H1 (cell line): ENCODE measurements at regions not wholly inside any gene's neighbourhood (a gene's known extent, or its start where the extent isn't known, plus 50 kb on each side); places are given as distances from the start of the nearest gene placed in this dataset.

Experiments used
- BACH1 ChIP-seq: IDR thresholded peaks from 2 replicates; pipeline ENCODE4 v1.6.1; 2012; ENCODE audit warnings: low read length, improper control_type of control experiment
- CHD1 ChIP-seq: IDR thresholded peaks from 2 replicates; pipeline ENCODE4 v1.6.1; 2012; ENCODE audit warnings: low read depth, low read length, improper control_type of control experiment
- EP300 ChIP-seq, 2 experiments: IDR thresholded peaks; 1 replicate in 1 of 2; 2 replicates in 1 of 2; pipeline ENCODE4 v1.6.1; 2011 to 2012; ENCODE audit warnings: low read depth in 2 of 2, low read length in 2 of 2, mild to moderate bottlenecking in 2 of 2, borderline replicate concordance in 1 of 2, inconsistent platforms in 1 of 2, moderate library complexity in 1 of 2
- NRF1 ChIP-seq: IDR thresholded peaks from 2 replicates; pipeline ENCODE4 v1.6.1; 2011; ENCODE audit warnings: mild to moderate bottlenecking, low read depth, low read length, improper control_type of control experiment

DNA sequence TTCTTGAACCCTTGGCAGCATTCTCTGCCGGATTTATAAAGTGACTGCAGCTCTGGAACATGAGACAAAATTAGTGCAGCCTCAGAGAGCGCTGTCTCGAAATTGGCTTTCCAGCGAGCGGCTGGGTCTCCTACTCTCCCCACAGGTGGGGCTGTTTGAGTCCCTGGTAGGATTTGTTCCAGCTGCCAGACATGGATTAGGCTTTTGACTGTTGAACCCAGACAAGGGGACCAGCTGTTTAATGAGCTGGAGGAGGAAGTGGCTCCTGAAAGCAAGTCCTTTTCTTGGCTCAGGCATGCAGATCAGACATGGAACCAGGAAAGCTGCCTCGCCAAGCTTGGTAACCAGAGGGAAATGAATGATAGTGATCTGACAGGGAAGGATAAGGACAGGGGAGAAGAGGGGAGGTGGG lies 69.6 kb downstream of the UBIAD1 start (continued):
- TF ChIP-seq EP300 (IDR thresholded peaks at IDR 0.05; ENCODE audit: borderline replicate concordance in 1 of 2, low read depth in 2 of 2, low read length in 2 of 2) (no peak), BACH1 (no peak), CHD1 (no peak), NRF1 (no peak)
